ENCODE measurements at regions not wholly inside any gene's neighbourhood (a gene's known extent, or its start where the extent isn't known, plus 50 kb on each side); places are given as distances from the start of the nearest gene placed in this dataset.
A peak's percentile ranks its signal among the peaks of the same experiment; 100 is the strongest.

- no peaks in the 10 kb centered on the region for H3K36me3 ChIP-seq (ENCODE audit: control insufficient read depth in 2 of 2, insufficient read depth in 2 of 2, low read length in 2 of 2)
- H3K9ac ChIP-seq (ENCODE audit: low read length in 2 of 2) = peak overlapping the region in 1 of 2 donors; percentile 31
- no peak overlapping the region for H3K27ac ChIP-seq (ENCODE audit: low read length)
- no peaks in the 10 kb centered on the region for H3K27me3 ChIP-seq (ENCODE audit: control insufficient read depth in 1 of 2, insufficient read depth in 2 of 2, low read length in 2 of 2)
- H3K4me3 ChIP-seq (ENCODE audit: low read length in 2 of 2) = peak overlapping the region; percentile 37 to 40
- peaks cover 33% of the 10 kb centered on the region for H3K4me1 ChIP-seq (ENCODE audit: control insufficient read depth, insufficient read depth, low read length)
- H3K9me3 ChIP-seq (ENCODE audit: control insufficient read depth in 2 of 2, low read length in 2 of 2) = no peaks in the 10 kb centered on the region
These were observed 94.2 kb downstream of the BARX1 start for GRCh38 chr9:93860694-93861658.

- peaks cover 35% of the 10 kb centered on the region for H3K4me1 ChIP-seq (ENCODE audit: control insufficient read depth, insufficient read depth, low read length)
- H3K9me3 ChIP-seq (ENCODE audit: control insufficient read depth in 2 of 2, low read length in 2 of 2) = no peaks in the 10 kb centered on the region
- no peak overlapping the region for H3K9ac ChIP-seq (ENCODE audit: low read length in 2 of 2)
- no peaks in the 10 kb centered on the region for H3K27me3 ChIP-seq (ENCODE audit: control insufficient read depth in 1 of 2, insufficient read depth in 2 of 2, low read length in 2 of 2)
- H3K27ac ChIP-seq (ENCODE audit: low read length) = no peak overlapping the region
- no peak overlapping the region for H3K4me3 ChIP-seq (ENCODE audit: low read length in 2 of 2)
- H3K36me3 ChIP-seq (ENCODE audit: control insufficient read depth in 2 of 2, insufficient read depth in 2 of 2, low read length in 2 of 2) = no peaks in the 10 kb centered on the region
These were observed 95.5 kb downstream of the BARX1 start for GRCh38 chr9:93859431-93860215.

GRCh38 chr9:93857528-93857927 is 97.6 kb downstream of the BARX1 start:
- Histone ChIP-seq H3K27ac (ENCODE audit: low read length) (peak overlapping the region; percentile 66), H3K4me3 (ENCODE audit: low read length in 2 of 2) (no peak overlapping the region), H3K9ac (ENCODE audit: low read length in 2 of 2) (no peak overlapping the region), H3K4me1 (ENCODE audit: control insufficient read depth, insufficient read depth, low read length) (peaks cover 19% of the 10 kb centered on the region), H3K36me3 (ENCODE audit: control insufficient read depth in 2 of 2, insufficient read depth in 2 of 2, low read length in 2 of 2) (no peaks in the 10 kb centered on the region), H3K27me3 (ENCODE audit: control insufficient read depth in 1 of 2, insufficient read depth in 2 of 2, low read length in 2 of 2) (no peaks in the 10 kb centered on the region), H3K9me3 (ENCODE audit: control insufficient read depth in 2 of 2, low read length in 2 of 2) (no peaks in the 10 kb centered on the region)

- H3K4me3 ChIP-seq (ENCODE audit: low read length in 2 of 2) = no peak overlapping the region
- H3K36me3 ChIP-seq (ENCODE audit: control insufficient read depth in 2 of 2, insufficient read depth in 2 of 2, low read length in 2 of 2) = no peaks in the 10 kb centered on the region
- H3K9me3 ChIP-seq (ENCODE audit: control insufficient read depth in 2 of 2, low read length in 2 of 2) = peaks cover 0 to 2% of the 10 kb centered on the region in 2 donors
- no peaks in the 10 kb centered on the region for H3K27me3 ChIP-seq (ENCODE audit: control insufficient read depth in 1 of 2, insufficient read depth in 2 of 2, low read length in 2 of 2)
- H3K4me1 ChIP-seq (ENCODE audit: control insufficient read depth, insufficient read depth, low read length) = peaks cover 16% of the 10 kb centered on the region
- no peak overlapping the region for H3K27ac ChIP-seq (ENCODE audit: low read length)
- H3K9ac ChIP-seq (ENCODE audit: low read length in 2 of 2) = no peak overlapping the region
These were observed 102.4 kb downstream of the BARX1 start for GRCh38 chr9:93852728-93853127.

- Histone ChIP-seq H3K27me3 (ENCODE audit: control insufficient read depth in 1 of 2, insufficient read depth in 2 of 2, low read length in 2 of 2) (no peaks in the 10 kb centered on the region), H3K4me3 (ENCODE audit: low read length in 2 of 2) (no peak overlapping the region), H3K27ac (ENCODE audit: low read length) (no peak overlapping the region)
These were observed 108.8 kb downstream of the BARX1 start for GRCh38 chr9:93846349-93846748.

GRCh38 chr9:93843396-93843795 is 111.8 kb downstream of the BARX1 start:
- H3K27me3 ChIP-seq (ENCODE audit: control insufficient read depth in 1 of 2, insufficient read depth in 2 of 2, low read length in 2 of 2) = no peaks in the 10 kb centered on the region
- H3K9me3 ChIP-seq (ENCODE audit: control insufficient read depth in 2 of 2, low read length in 2 of 2) = peaks cover 0 to 3% of the 10 kb centered on the region in 2 donors
- H3K4me1 ChIP-seq (ENCODE audit: control insufficient read depth, insufficient read depth, low read length) = no peaks in the 10 kb centered on the region
- no peak overlapping the region for H3K9ac ChIP-seq (ENCODE audit: low read length in 2 of 2)
- H3K4me3 ChIP-seq (ENCODE audit: low read length in 2 of 2) = no peak overlapping the region
- no peak overlapping the region for H3K27ac ChIP-seq (ENCODE audit: low read length)
- H3K36me3 ChIP-seq (ENCODE audit: control insufficient read depth in 2 of 2, insufficient read depth in 2 of 2, low read length in 2 of 2) = no peaks in the 10 kb centered on the region

More at GRCh38 chr9:93846349-93846748, 108.8 kb downstream of the BARX1 start:
- Histone ChIP-seq H3K9ac (ENCODE audit: low read length in 2 of 2) (no peak overlapping the region), H3K4me1 (ENCODE audit: control insufficient read depth, insufficient read depth, low read length) (no peaks in the 10 kb centered on the region), H3K36me3 (ENCODE audit: control insufficient read depth in 2 of 2, insufficient read depth in 2 of 2, low read length in 2 of 2) (no peaks in the 10 kb centered on the region), H3K9me3 (ENCODE audit: control insufficient read depth in 2 of 2, low read length in 2 of 2) (peaks cover 0 to 3% of the 10 kb centered on the region in 2 donors)

GRCh38 chr9:93830606-93831005 is 124.5 kb downstream of the BARX1 start:
- Histone ChIP-seq H3K27ac (ENCODE audit: low read length) (no peak overlapping the region), H3K9me3 (ENCODE audit: control insufficient read depth in 2 of 2, low read length in 2 of 2) (peaks cover 0 to 3% of the 10 kb centered on the region in 2 donors), H3K4me3 (ENCODE audit: low read length in 2 of 2) (peak overlapping the region in 1 of 2 donors; percentile 29), H3K36me3 (ENCODE audit: control insufficient read depth in 2 of 2, insufficient read depth in 2 of 2, low read length in 2 of 2) (no peaks in the 10 kb centered on the region), H3K4me1 (ENCODE audit: control insufficient read depth, insufficient read depth, low read length) (peaks cover 43% of the 10 kb centered on the region), H3K27me3 (ENCODE audit: control insufficient read depth in 1 of 2, insufficient read depth in 2 of 2, low read length in 2 of 2) (no peaks in the 10 kb centered on the region), H3K9ac (ENCODE audit: low read length in 2 of 2) (no peak overlapping the region)

- Histone ChIP-seq H3K4me1 (ENCODE audit: control insufficient read depth, insufficient read depth, low read length) (peaks cover 43% of the 10 kb centered on the region), H3K9me3 (ENCODE audit: control insufficient read depth in 2 of 2, low read length in 2 of 2) (peaks cover 0 to 3% of the 10 kb centered on the region in 2 donors), H3K4me3 (ENCODE audit: low read length in 2 of 2) (peak overlapping the region in 1 of 2 donors; percentile 29), H3K27ac (ENCODE audit: low read length) (peak overlapping the region; percentile 60), H3K27me3 (ENCODE audit: control insufficient read depth in 1 of 2, insufficient read depth in 2 of 2, low read length in 2 of 2) (no peaks in the 10 kb centered on the region), H3K9ac (ENCODE audit: low read length in 2 of 2) (no peak overlapping the region), H3K36me3 (ENCODE audit: control insufficient read depth in 2 of 2, insufficient read depth in 2 of 2, low read length in 2 of 2) (no peaks in the 10 kb centered on the region)
These were observed 125.1 kb downstream of the BARX1 start for GRCh38 chr9:93830012-93830596.

- Histone ChIP-seq H3K9ac (ENCODE audit: low read length in 2 of 2) (no peak overlapping the region), H3K36me3 (ENCODE audit: control insufficient read depth in 2 of 2, insufficient read depth in 2 of 2, low read length in 2 of 2) (no peaks in the 10 kb centered on the region), H3K9me3 (ENCODE audit: control insufficient read depth in 2 of 2, low read length in 2 of 2) (peaks cover 0 to 3% of the 10 kb centered on the region in 2 donors), H3K27ac (ENCODE audit: low read length) (peak overlapping the region; percentile 60), H3K27me3 (ENCODE audit: control insufficient read depth in 1 of 2, insufficient read depth in 2 of 2, low read length in 2 of 2) (no peaks in the 10 kb centered on the region), H3K4me3 (ENCODE audit: low read length in 2 of 2) (no peak overlapping the region), H3K4me1 (ENCODE audit: control insufficient read depth, insufficient read depth, low read length) (peaks cover 43% of the 10 kb centered on the region)
These were observed 125.7 kb downstream of the BARX1 start for GRCh38 chr9:93829271-93830011.
